Neural cell (in vitro differentiated cells): ENCODE measurements at regions not wholly inside any gene's neighbourhood (a gene's known extent, or its start where the extent isn't known, plus 50 kb on each side); places are given as distances from the start of the nearest gene placed in this dataset.

Experiments
- H2AFZ ChIP-seq: fragments of 200-600, 300-800 bp; sonication (generic), shearing (Covaris generic); 2 replicates; pipeline ENCODE4 v1.6.0; 2014; ENCODE audit warnings: low read depth, mild to moderate bottlenecking, antibody characterized with exemption, low read length, moderate library complexity
- H3F3A ChIP-seq: fragments of 200-600 bp; shearing (Covaris generic); 2 replicates; pipeline ENCODE4 v1.6.1; 2016; ENCODE audit warnings: mild to moderate bottlenecking, moderate library complexity, mixed read lengths, antibody characterized with exemption, low read length; ENCODE audit not compliant: insufficient read depth, poor library complexity, severe bottlenecking
- H3K27ac ChIP-seq: fragments of 200-600, 300-800 bp; sonication (generic), shearing (Covaris generic); 2 replicates; pipeline ENCODE4 v1.5.1; 2014; ENCODE audit warnings: mild to moderate bottlenecking, low read length, moderate library complexity
- H3K27me3 ChIP-seq: fragments of 300-800, 200-600 bp; sonication (generic), shearing (Covaris generic); 2 replicates; pipeline ENCODE4 v1.6.0; 2014; ENCODE audit warnings: mild to moderate bottlenecking, low read depth, low read length, moderate library complexity; ENCODE audit not compliant: insufficient read depth
- H3K36me3 ChIP-seq: fragments of 300-800, 200-600 bp; sonication (generic), shearing (Covaris generic); 2 replicates; pipeline ENCODE4 v1.5.1; 2014; ENCODE audit warnings: mild to moderate bottlenecking, antibody characterized with exemption, low read length, moderate library complexity; ENCODE audit not compliant: insufficient read depth
- H3K4me2 ChIP-seq: fragments of 300-800, 200-600 bp; sonication (generic), shearing (Covaris generic); 2 replicates; pipeline ENCODE4 v1.6.0; 2014; ENCODE audit warnings: mild to moderate bottlenecking, low read length
- H3K4me3 ChIP-seq: fragments of 300-800, 200-600 bp; sonication (generic), shearing (Covaris generic); 2 replicates; pipeline ENCODE4 v1.5.1; 2014; ENCODE audit warnings: mild to moderate bottlenecking, low read length, moderate library complexity
- H3K79me2 ChIP-seq: fragments of 200-600 bp; shearing (Covaris generic); replicated peaks from 2 replicates; pipeline ENCODE4 v1.6.0; 2014; ENCODE audit warnings: mild to moderate bottlenecking, low read length, moderate library complexity; ENCODE audit not compliant: insufficient read depth
- H3K9ac ChIP-seq: fragments of 300-800, 200-600 bp; sonication (generic), shearing (Covaris generic); 2 replicates; pipeline ENCODE4 v1.6.1; 2016; ENCODE audit warnings: mild to moderate bottlenecking, low read length, mixed read lengths
- H3K9me2 ChIP-seq: fragments of 200-600 bp; shearing (Covaris generic); 2 replicates; pipeline ENCODE4 v1.6.1; 2016; ENCODE audit warnings: mild to moderate bottlenecking, low read length, mixed read lengths; ENCODE audit not compliant: insufficient read depth
- H3K9me3 ChIP-seq: fragments of 200-600, 300-800 bp; sonication (generic), shearing (Covaris generic); 2 replicates; pipeline ENCODE4 v1.6.1; 2016; ENCODE audit warnings: mild to moderate bottlenecking, mixed run types, low read length, moderate library complexity, mixed read lengths
- H4K20me1 ChIP-seq: fragments of 200-600 bp; shearing (Covaris generic); 2 replicates; pipeline ENCODE4 v1.6.1; 2016; ENCODE audit warnings: mild to moderate bottlenecking, mixed run types; ENCODE audit not compliant: insufficient read depth
- EP300 ChIP-seq: fragments of 450-650 bp; conservative IDR thresholded peaks from 2 replicates; pipeline ENCODE4 v1.6.1; 2014; ENCODE audit warnings: antibody characterized with exemption, mild to moderate bottlenecking, moderate library complexity; ENCODE audit not compliant: poor library complexity, severe bottlenecking
- EZH2 ChIP-seq: fragments of 200-600, 300-800 bp; shearing (Covaris generic), sonication (generic); IDR thresholded peaks from 2 replicates; pipeline ENCODE4 v1.6.1; 2014; ENCODE audit warnings: antibody characterized with exemption, low read length, borderline replicate concordance, mild to moderate bottlenecking; ENCODE audit not compliant: insufficient read depth, poor library complexity, severe bottlenecking
- MXI1 ChIP-seq: fragments of 450-650 bp; conservative IDR thresholded peaks from 2 replicates; pipeline ENCODE4 v1.6.1; 2014; ENCODE audit warnings: antibody characterized with exemption, mild to moderate bottlenecking; ENCODE audit not compliant: poor library complexity, severe bottlenecking
- POLR2AphosphoS5 ChIP-seq: IDR thresholded peaks from 2 replicates; pipeline ENCODE4 v1.6.1; 2012
- RAD21 ChIP-seq: fragments of 450-650 bp; conservative IDR thresholded peaks from 2 replicates; pipeline ENCODE4 v1.6.1; 2014; ENCODE audit warnings: antibody characterized with exemption, mild to moderate bottlenecking, moderate library complexity
- SMC3 ChIP-seq: fragments of 450-650 bp; conservative IDR thresholded peaks from 2 replicates; pipeline ENCODE4 v1.6.1; 2014; ENCODE audit warnings: antibody characterized with exemption, mild to moderate bottlenecking, moderate library complexity; ENCODE audit not compliant: poor library complexity
- TAF1 ChIP-seq: IDR thresholded peaks from 2 replicates; pipeline ENCODE4 v1.6.1; 2012; ENCODE audit warnings: low read depth
- TF ChIP-seq, protein P1 (sequence below): IDR thresholded peaks from 2 replicates; pipeline ENCODE4 v1.6.1; 2012; ENCODE audit warnings: borderline replicate concordance
- TF ChIP-seq, protein P2 (sequence below): fragments of 450-650 bp; IDR thresholded peaks from 2 replicates; pipeline ENCODE4 v1.5.1; 2014; ENCODE audit warnings: antibody characterized with exemption, mild to moderate bottlenecking, moderate library complexity; ENCODE audit not compliant: poor library complexity, severe bottlenecking

DNA sequence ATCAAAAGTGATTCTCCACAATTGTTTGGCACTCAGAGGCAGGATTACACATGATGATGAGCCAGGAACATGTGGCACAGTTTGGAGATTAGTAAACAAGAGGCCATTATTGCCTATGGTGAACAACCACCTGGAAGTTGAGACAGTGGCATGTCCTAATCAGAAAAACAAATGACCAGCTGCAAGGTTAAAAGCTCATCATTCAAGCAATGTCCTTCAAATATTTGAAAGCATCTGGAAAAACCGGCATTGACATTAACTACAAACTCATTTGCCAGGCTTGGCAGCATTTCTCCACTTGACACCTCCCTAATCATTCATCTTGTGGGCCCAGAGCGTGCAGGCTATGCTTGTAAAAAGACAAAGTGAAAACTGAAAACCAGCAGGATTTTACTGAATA is 80.6 kb upstream of the MEGF10 start:
- H3F3A ChIP-seq, result no peaks in the 10 kb centered on the region
- H3K4me3 ChIP-seq, result no peak overlapping the region
- no peak overlapping the region for H3K27ac ChIP-seq
- no peak overlapping the region for H3K4me2 ChIP-seq
- H3K9me3 ChIP-seq, result no peaks in the 10 kb centered on the region
- no peaks in the 10 kb centered on the region for H3K9me2 ChIP-seq
- no peak overlapping the region for H3K9ac ChIP-seq
- no peaks in the 10 kb centered on the region for H4K20me1 ChIP-seq
- no peaks in the 10 kb centered on the region for H3K79me2 ChIP-seq
- no peak overlapping the region for H2AFZ ChIP-seq
- no peaks in the 10 kb centered on the region for H3K27me3 ChIP-seq
- no peaks in the 10 kb centered on the region for H3K36me3 ChIP-seq
- TF ChIP-seq RAD21 (no peak), EZH2 (no peak), POLR2AphosphoS5 (no peak), EP300 (no peak), SMC3 (no peak), MXI1 (no peak)
- TF ChIP-seq, protein P1, sequence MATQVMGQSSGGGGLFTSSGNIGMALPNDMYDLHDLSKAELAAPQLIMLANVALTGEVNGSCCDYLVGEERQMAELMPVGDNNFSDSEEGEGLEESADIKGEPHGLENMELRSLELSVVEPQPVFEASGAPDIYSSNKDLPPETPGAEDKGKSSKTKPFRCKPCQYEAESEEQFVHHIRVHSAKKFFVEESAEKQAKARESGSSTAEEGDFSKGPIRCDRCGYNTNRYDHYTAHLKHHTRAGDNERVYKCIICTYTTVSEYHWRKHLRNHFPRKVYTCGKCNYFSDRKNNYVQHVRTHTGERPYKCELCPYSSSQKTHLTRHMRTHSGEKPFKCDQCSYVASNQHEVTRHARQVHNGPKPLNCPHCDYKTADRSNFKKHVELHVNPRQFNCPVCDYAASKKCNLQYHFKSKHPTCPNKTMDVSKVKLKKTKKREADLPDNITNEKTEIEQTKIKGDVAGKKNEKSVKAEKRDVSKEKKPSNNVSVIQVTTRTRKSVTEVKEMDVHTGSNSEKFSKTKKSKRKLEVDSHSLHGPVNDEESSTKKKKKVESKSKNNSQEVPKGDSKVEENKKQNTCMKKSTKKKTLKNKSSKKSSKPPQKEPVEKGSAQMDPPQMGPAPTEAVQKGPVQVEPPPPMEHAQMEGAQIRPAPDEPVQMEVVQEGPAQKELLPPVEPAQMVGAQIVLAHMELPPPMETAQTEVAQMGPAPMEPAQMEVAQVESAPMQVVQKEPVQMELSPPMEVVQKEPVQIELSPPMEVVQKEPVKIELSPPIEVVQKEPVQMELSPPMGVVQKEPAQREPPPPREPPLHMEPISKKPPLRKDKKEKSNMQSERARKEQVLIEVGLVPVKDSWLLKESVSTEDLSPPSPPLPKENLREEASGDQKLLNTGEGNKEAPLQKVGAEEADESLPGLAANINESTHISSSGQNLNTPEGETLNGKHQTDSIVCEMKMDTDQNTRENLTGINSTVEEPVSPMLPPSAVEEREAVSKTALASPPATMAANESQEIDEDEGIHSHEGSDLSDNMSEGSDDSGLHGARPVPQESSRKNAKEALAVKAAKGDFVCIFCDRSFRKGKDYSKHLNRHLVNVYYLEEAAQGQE, result no peak
- TF ChIP-seq, protein P2, sequence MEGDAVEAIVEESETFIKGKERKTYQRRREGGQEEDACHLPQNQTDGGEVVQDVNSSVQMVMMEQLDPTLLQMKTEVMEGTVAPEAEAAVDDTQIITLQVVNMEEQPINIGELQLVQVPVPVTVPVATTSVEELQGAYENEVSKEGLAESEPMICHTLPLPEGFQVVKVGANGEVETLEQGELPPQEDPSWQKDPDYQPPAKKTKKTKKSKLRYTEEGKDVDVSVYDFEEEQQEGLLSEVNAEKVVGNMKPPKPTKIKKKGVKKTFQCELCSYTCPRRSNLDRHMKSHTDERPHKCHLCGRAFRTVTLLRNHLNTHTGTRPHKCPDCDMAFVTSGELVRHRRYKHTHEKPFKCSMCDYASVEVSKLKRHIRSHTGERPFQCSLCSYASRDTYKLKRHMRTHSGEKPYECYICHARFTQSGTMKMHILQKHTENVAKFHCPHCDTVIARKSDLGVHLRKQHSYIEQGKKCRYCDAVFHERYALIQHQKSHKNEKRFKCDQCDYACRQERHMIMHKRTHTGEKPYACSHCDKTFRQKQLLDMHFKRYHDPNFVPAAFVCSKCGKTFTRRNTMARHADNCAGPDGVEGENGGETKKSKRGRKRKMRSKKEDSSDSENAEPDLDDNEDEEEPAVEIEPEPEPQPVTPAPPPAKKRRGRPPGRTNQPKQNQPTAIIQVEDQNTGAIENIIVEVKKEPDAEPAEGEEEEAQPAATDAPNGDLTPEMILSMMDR, result no peak

DNA sequence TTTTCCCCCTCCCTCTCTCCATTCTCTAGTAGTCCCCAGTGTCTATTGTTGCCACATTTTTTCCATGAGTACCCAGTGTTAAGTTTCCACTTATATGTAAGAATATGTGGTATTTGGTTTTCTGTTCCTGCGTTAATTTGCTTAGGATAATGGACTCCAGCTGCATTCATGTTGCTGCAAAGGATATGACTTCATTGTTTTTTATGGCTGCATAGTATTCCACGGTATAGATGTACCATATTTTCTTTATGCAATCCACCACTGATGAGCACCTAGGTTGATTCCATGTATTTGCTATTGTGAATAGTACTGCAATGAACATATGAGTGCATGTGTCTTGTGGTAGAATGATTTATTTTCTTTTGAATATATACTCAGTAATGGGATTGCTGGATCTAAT is 77.4 kb upstream of the MEGF10 start:
- H3K27me3 ChIP-seq, result no peaks in the 10 kb centered on the region
- H3K4me2 ChIP-seq, result no peak overlapping the region
- H4K20me1 ChIP-seq, result no peaks in the 10 kb centered on the region
- no peak overlapping the region for H3K9ac ChIP-seq
- H3K9me2 ChIP-seq, result no peaks in the 10 kb centered on the region
- no peaks in the 10 kb centered on the region for H3F3A ChIP-seq
- no peak overlapping the region for H2AFZ ChIP-seq
- no peak overlapping the region for H3K4me3 ChIP-seq
- H3K36me3 ChIP-seq, result no peaks in the 10 kb centered on the region
- H3K79me2 ChIP-seq, result no peaks in the 10 kb centered on the region
- no peak overlapping the region for H3K27ac ChIP-seq
- TF ChIP-seq EZH2 (no peak), RAD21 (no peak), TAF1 (no peak), EP300 (no peak), SMC3 (no peak), MXI1 (no peak), POLR2AphosphoS5 (no peak)
- TF ChIP-seq, protein P1, result no peak
- TF ChIP-seq, protein P2, result no peak
- no peaks in the 10 kb centered on the region for H3K9me3 ChIP-seq
